Keratinocyte (primary cell): ENCODE measurements at regions not wholly inside any gene's neighbourhood (a gene's known extent, or its start where the extent isn't known, plus 50 kb on each side); places are given as distances from the start of the nearest gene placed in this dataset.

ENCODE experiments used
- DNase-seq: peaks from one replicate; pipeline ENCODE4 v3.0.0-alpha.2; 2011; ENCODE audit warnings: low read depth, missing footprints, low spot score
- FAIRE-seq: peaks from 2 replicates; lab custom pipeline; 2011; peaks lifted over from hg19 to GRCh38; lab: Jason Lieb, UNC
- H2AFZ ChIP-seq: 2 replicates; pipeline ENCODE4 v1.6.0; 2012; ENCODE audit warnings: low read length, control low read depth, inconsistent platforms; ENCODE audit not compliant: control insufficient read depth
- H3K27ac ChIP-seq: 2 replicates; pipeline ENCODE4 v1.5.1; 2011; ENCODE audit warnings: low read length; ENCODE audit not compliant: control insufficient read depth, insufficient read depth
- H3K27me3 ChIP-seq: 3 replicates; pipeline ENCODE4 v1.6.0; 2011; ENCODE audit warnings: low read length; ENCODE audit not compliant: control insufficient read depth, insufficient read depth; ENCODE audit errors: extremely low read depth
- H3K36me3 ChIP-seq, 2 experiments: 2 replicates in 1 of 2; 3 replicates in 1 of 2; pipeline ENCODE4 v1.5.1; 2011; ENCODE audit warnings: low read length in 2 of 2, mild to moderate bottlenecking in 1 of 2; ENCODE audit not compliant: control insufficient read depth in 2 of 2, insufficient read depth in 2 of 2; ENCODE audit errors: extremely low read depth in 1 of 2
- H3K4me1 ChIP-seq: 3 replicates; pipeline ENCODE4 v1.5.1; 2011; ENCODE audit warnings: low read length; ENCODE audit not compliant: control insufficient read depth, insufficient read depth; ENCODE audit errors: extremely low read depth
- H3K4me2 ChIP-seq: 3 replicates; pipeline ENCODE4 v1.6.0; 2011; ENCODE audit warnings: low read depth, low read length; ENCODE audit not compliant: control insufficient read depth, insufficient read depth; ENCODE audit errors: extremely low read depth
- H3K4me3 ChIP-seq, 3 experiments: fragments of 200-600 bp in 1 of 3; sonication (generic) in 1 of 3; 2 replicates in 2 of 3; 3 replicates in 1 of 3; pipeline ENCODE4 v1.5.1; 2011 to 2016; ENCODE audit warnings: low read length in 3 of 3, mild to moderate bottlenecking in 3 of 3, control low read depth in 2 of 3, inconsistent platforms in 1 of 3, low read depth in 1 of 3, mixed read lengths in 1 of 3, mixed run types in 1 of 3, moderate library complexity in 1 of 3; ENCODE audit not compliant: control insufficient read depth in 2 of 3, insufficient read depth in 2 of 3; ENCODE audit errors: extremely low read depth in 1 of 3
- H3K79me2 ChIP-seq: 2 replicates; pipeline ENCODE4 v1.6.0; 2012; ENCODE audit warnings: low read length; ENCODE audit not compliant: control insufficient read depth, insufficient read depth
- H3K9ac ChIP-seq: 3 replicates; pipeline ENCODE4 v1.6.0; 2011; ENCODE audit warnings: low read length; ENCODE audit not compliant: control insufficient read depth, insufficient read depth; ENCODE audit errors: extremely low read depth
- H3K9me1 ChIP-seq: 3 replicates; pipeline ENCODE4 v1.6.0; 2011; ENCODE audit warnings: low read length; ENCODE audit not compliant: control insufficient read depth, insufficient read depth; ENCODE audit errors: extremely low read depth
- H3K9me3 ChIP-seq: 2 replicates; pipeline ENCODE4 v1.5.1; 2012; ENCODE audit warnings: low read depth, low read length; ENCODE audit not compliant: control insufficient read depth
- H4K20me1 ChIP-seq: 3 replicates; pipeline ENCODE4 v1.6.0; 2011; ENCODE audit warnings: low read length; ENCODE audit not compliant: control insufficient read depth, insufficient read depth; ENCODE audit errors: extremely low read depth
- EZH2 ChIP-seq: IDR thresholded peaks from one replicate; pipeline ENCODE4 v1.6.1; 2012; ENCODE audit warnings: inconsistent platforms, mild to moderate bottlenecking, low read length, moderate library complexity
- dilution Hi-C: fragments of 300-500 bp; cut with MboI; formaldehyde crosslinking; loops from one replicate; pipeline ENCODE4 v1.7.0; 2020; ENCODE audit warnings: low sequenced_read_pairs; ENCODE audit not compliant: extremely low pct_ligation_motif_present
- TF ChIP-seq, protein P1 (sequence below), 3 experiments: IDR thresholded peaks in 1 of 3; conservative IDR thresholded peaks in 1 of 3; optimal IDR thresholded peaks in 1 of 3; 2 replicates in 2 of 3; 3 replicates in 1 of 3; pipeline versions ENCODE3 to v1.5.1; 2011; ENCODE audit warnings: low read length in 3 of 3, mild to moderate bottlenecking in 3 of 3, moderate library complexity in 2 of 3, control low read depth in 1 of 3, inconsistent platforms in 1 of 3; ENCODE audit not compliant: insufficient read depth in 2 of 3; ENCODE audit errors: extremely low read depth in 1 of 3

DNA sequence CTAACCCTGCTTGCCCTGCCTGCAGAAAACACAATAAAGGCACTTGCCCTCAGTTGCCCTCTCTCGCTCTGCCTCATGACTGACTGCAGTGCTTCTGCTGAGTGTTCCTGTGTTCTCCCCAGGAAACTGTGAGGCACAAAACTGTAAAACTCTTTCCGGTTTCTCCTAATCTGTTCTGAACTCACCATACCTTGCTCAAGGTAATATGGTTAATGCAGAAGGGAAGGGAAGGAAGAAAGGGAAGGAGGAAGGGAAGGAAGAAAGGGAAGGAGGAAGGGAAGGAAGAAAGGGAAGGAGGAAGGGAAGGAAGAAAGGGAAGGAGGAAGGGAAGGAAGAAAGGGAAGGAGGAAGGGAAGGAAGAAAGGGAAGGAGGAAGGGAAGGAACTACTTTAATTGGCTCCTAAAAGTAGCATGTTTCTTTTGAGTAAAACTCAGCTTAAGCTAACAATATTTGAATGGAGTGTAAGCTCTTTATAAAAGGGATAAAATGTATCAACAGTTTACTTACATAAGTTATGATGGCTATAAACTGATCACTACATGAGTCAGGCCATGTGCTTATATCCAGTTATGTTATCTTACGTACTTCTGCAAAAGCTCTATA lies 334.0 kb upstream of the CLEC14A start:
- no peaks in the 10 kb centered on the region for H3K9me1 ChIP-seq
- no peak overlapping the region for H2AFZ ChIP-seq
- DNase-seq (no peak), FAIRE-seq (no peak)
- no peak overlapping the region for H3K9ac ChIP-seq
- H3K27me3 ChIP-seq = no peaks in the 10 kb centered on the region
- no peaks in the 10 kb centered on the region for H3K9me3 ChIP-seq
- H3K36me3 ChIP-seq = no peaks in the 10 kb centered on the region
- no peaks in the 10 kb centered on the region for H3K79me2 ChIP-seq
- H3K27ac ChIP-seq = no peak overlapping the region
- dilution Hi-C loops = no loop called here
- no peaks in the 10 kb centered on the region for H4K20me1 ChIP-seq
- no peaks in the 10 kb centered on the region for H3K4me1 ChIP-seq
- H3K4me3 ChIP-seq = no peak overlapping the region
- H3K4me2 ChIP-seq = no peak overlapping the region
- TF ChIP-seq EZH2 = no peak
- TF ChIP-seq, protein P1, sequence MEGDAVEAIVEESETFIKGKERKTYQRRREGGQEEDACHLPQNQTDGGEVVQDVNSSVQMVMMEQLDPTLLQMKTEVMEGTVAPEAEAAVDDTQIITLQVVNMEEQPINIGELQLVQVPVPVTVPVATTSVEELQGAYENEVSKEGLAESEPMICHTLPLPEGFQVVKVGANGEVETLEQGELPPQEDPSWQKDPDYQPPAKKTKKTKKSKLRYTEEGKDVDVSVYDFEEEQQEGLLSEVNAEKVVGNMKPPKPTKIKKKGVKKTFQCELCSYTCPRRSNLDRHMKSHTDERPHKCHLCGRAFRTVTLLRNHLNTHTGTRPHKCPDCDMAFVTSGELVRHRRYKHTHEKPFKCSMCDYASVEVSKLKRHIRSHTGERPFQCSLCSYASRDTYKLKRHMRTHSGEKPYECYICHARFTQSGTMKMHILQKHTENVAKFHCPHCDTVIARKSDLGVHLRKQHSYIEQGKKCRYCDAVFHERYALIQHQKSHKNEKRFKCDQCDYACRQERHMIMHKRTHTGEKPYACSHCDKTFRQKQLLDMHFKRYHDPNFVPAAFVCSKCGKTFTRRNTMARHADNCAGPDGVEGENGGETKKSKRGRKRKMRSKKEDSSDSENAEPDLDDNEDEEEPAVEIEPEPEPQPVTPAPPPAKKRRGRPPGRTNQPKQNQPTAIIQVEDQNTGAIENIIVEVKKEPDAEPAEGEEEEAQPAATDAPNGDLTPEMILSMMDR (optimal IDR thresholded peaks at IDR 0.05 in 1 of 3, IDR thresholded peaks at IDR 0.05 in 1 of 3, conservative IDR thresholded peaks at IDR 0.05 in 1 of 3; ENCODE audit: extremely low read depth in 1 of 3, insufficient read depth in 2 of 3, low read length in 3 of 3) = no peak

DNA sequence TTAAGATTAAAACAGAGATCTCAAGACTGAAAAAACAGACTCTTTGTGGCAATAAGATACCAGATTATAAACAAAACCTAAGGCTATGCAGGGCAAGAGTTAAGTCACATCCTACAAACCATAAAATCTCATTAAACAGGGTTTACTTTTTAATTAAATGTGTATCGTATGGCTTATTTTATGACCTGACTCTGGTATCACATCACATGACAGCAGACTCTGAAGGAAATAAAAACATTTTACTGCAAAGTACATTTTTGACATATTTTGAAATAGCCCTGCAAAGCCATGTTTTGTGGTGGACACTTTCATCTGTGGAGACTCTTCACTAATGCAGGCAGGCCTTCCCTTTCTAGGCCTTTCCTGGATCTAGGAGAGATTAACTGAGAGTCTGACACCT lies 327.6 kb upstream of the CLEC14A start:
- H4K20me1 ChIP-seq = no peaks in the 10 kb centered on the region
- no peak overlapping the region for H3K4me2 ChIP-seq
- no peak for FAIRE-seq
- H3K79me2 ChIP-seq = no peaks in the 10 kb centered on the region
- TF ChIP-seq, protein P1 (optimal IDR thresholded peaks at IDR 0.05 in 1 of 3, IDR thresholded peaks at IDR 0.05 in 1 of 3, conservative IDR thresholded peaks at IDR 0.05 in 1 of 3; ENCODE audit: extremely low read depth in 1 of 3, insufficient read depth in 2 of 3, low read length in 3 of 3) = no peak
- TF ChIP-seq EZH2 = no peak
- H3K9me3 ChIP-seq = no peaks in the 10 kb centered on the region
- dilution Hi-C loops = no loop called here
- no peaks in the 10 kb centered on the region for H3K36me3 ChIP-seq
- no peaks in the 10 kb centered on the region for H3K9me1 ChIP-seq
- no peak overlapping the region for H2AFZ ChIP-seq
- no peak overlapping the region for H3K27ac ChIP-seq
- no peak overlapping the region for H3K9ac ChIP-seq
- no peak overlapping the region for H3K4me3 ChIP-seq
- DNase-seq = no peak
- H3K4me1 ChIP-seq = no peaks in the 10 kb centered on the region
- H3K27me3 ChIP-seq = no peaks in the 10 kb centered on the region
